IMR-90 (cell line): ENCODE measurements at regions not wholly inside any gene's neighbourhood (a gene's known extent, or its start where the extent isn't known, plus 50 kb on each side); places are given as distances from the start of the nearest gene placed in this dataset.

ENCODE experiments used
- ATAC-seq: fragments of 200-7000 bp; cut with Tn5 transposase; 2 replicates; pipeline ENCODE4 v1.9.1; 2020; ENCODE audit warnings: low read depth, mild to moderate bottlenecking, moderate library complexity
- BruUV-seq: library from RNA; stranded (reverse); fragments of 400-500 nt; replicated peaks from 2 replicates; lab custom pipeline; 2021; lab: Mats Ljungman, UMichigan
- CTCF ChIA-PET: fragments of 300-600 bp; formaldehyde crosslinking; extraction: SDS; loops from one replicate; lab custom pipeline; 2021; ENCODE audit warnings: antibody characterized with exemption; lab: Yijun Ruan, JAX
- POLR2A ChIA-PET: fragments of 300-600 bp; sonication (Branson Sonifier 250); formaldehyde crosslinking; loops from one replicate; lab custom pipeline; 2022; ENCODE audit warnings: antibody characterized with exemption; ENCODE audit not compliant: unreplicated experiment; lab: Charles Lee
- DNase-seq: peaks from one replicate; pipeline ENCODE4 v3.0.0; 2013
- H2AFZ ChIP-seq: replicated peaks from 2 replicates; pipeline ENCODE3; 2013; ENCODE audit warnings: low read length, mild to moderate bottlenecking; ENCODE audit not compliant: poor library complexity
- H2AK5ac ChIP-seq: 2 replicates; pipeline ENCODE4 v1.6.1; 2013; ENCODE audit warnings: low read depth, low read length, inconsistent platforms
- H2AK9ac ChIP-seq: replicated peaks from 2 replicates; pipeline ENCODE3; 2013; ENCODE audit warnings: mild to moderate bottlenecking, low read depth, low read length, moderate library complexity; ENCODE audit not compliant: poor library complexity
- H2BK120ac ChIP-seq: 2 replicates; pipeline ENCODE4 v1.6.1; 2013; ENCODE audit warnings: low read depth, low read length, inconsistent platforms
- H2BK15ac ChIP-seq: 3 replicates; pipeline ENCODE4 v1.6.1; 2013; ENCODE audit warnings: low read depth, low read length, inconsistent platforms
- H2BK20ac ChIP-seq: 2 replicates; pipeline ENCODE4 v1.6.1; 2013; ENCODE audit warnings: low read depth, mild to moderate bottlenecking, inconsistent platforms, low read length, moderate library complexity
- H2BK5ac ChIP-seq: 2 replicates; pipeline ENCODE4 v1.6.1; 2013; ENCODE audit warnings: mild to moderate bottlenecking, low read depth, low read length, inconsistent platforms; ENCODE audit not compliant: poor library complexity, severe bottlenecking
- H3K14ac ChIP-seq: replicated peaks from 2 replicates; pipeline ENCODE4 v1.6.1; 2013; ENCODE audit warnings: low read depth, low read length, inconsistent platforms
- H3K18ac ChIP-seq: 2 replicates; pipeline ENCODE4 v1.6.1; 2013; ENCODE audit warnings: low read depth, low read length, control low read depth
- H3K23ac ChIP-seq: 2 replicates; pipeline ENCODE4 v1.6.1; 2013; ENCODE audit warnings: low read depth, low read length, inconsistent platforms
- H3K27ac ChIP-seq: 2 replicates; pipeline ENCODE4 v1.5.1; 2013; ENCODE audit warnings: mild to moderate bottlenecking, control low read depth, low read length; ENCODE audit not compliant: insufficient read depth
- H3K27me3 ChIP-seq: 2 replicates; pipeline ENCODE4 v1.6.1; 2013; ENCODE audit warnings: low read length; ENCODE audit not compliant: control insufficient read depth, insufficient read depth
- H3K36me3 ChIP-seq: 2 replicates; pipeline ENCODE4 v1.6.1; 2013; ENCODE audit warnings: low read length, mixed read lengths; ENCODE audit not compliant: control insufficient read depth, insufficient read depth
- H3K4ac ChIP-seq: 2 replicates; pipeline ENCODE4 v1.6.1; 2013; ENCODE audit warnings: low read depth, low read length, inconsistent platforms
- H3K4me1 ChIP-seq: 2 replicates; pipeline ENCODE4 v1.6.1; 2013; ENCODE audit warnings: low read length, mixed read lengths; ENCODE audit not compliant: control insufficient read depth, insufficient read depth
- H3K4me2 ChIP-seq: 2 replicates; pipeline ENCODE4 v1.6.1; 2013; ENCODE audit warnings: low read depth, mild to moderate bottlenecking, control low read depth, low read length, moderate library complexity
- H3K4me3 ChIP-seq: 2 replicates; pipeline ENCODE4 v1.5.1; 2013; ENCODE audit warnings: low read depth, mild to moderate bottlenecking, control low read depth, low read length, moderate library complexity; ENCODE audit not compliant: insufficient read depth
- H3K56ac ChIP-seq: 2 replicates; pipeline ENCODE4 v1.6.1; 2013; ENCODE audit warnings: low read length, inconsistent platforms; ENCODE audit not compliant: insufficient read depth; ENCODE audit errors: extremely low read depth
- H3K79me1 ChIP-seq, 2 experiments: 2 replicates each; pipeline ENCODE4 v1.6.1; 2013; ENCODE audit warnings: low read length in 2 of 2, inconsistent platforms in 1 of 2, low read depth in 1 of 2
- H3K9ac ChIP-seq: 2 replicates; pipeline ENCODE4 v1.6.1; 2013; ENCODE audit warnings: low read depth, low read length, control low read depth
- H3K9me1 ChIP-seq: 2 replicates; pipeline ENCODE4 v1.6.1; 2013; ENCODE audit warnings: low read length, inconsistent platforms; ENCODE audit not compliant: insufficient read depth
- H3K9me3 ChIP-seq: 2 replicates; pipeline ENCODE4 v1.6.1; 2013; ENCODE audit warnings: low read length; ENCODE audit not compliant: control insufficient read depth, insufficient read depth
- H4K20me1 ChIP-seq: 2 replicates; pipeline ENCODE4 v1.6.1; 2013; ENCODE audit warnings: low read length, inconsistent platforms; ENCODE audit not compliant: insufficient read depth
- H4K5ac ChIP-seq: 2 replicates; pipeline ENCODE4 v1.6.1; 2013; ENCODE audit warnings: mild to moderate bottlenecking, low read depth, low read length, control low read depth
- H4K8ac ChIP-seq, 2 experiments: 2 replicates each; pipeline ENCODE4 v1.6.1; 2013; ENCODE audit warnings: low read depth in 2 of 2, low read length in 2 of 2, control low read depth in 1 of 2, inconsistent platforms in 1 of 2
- H4K91ac ChIP-seq: 2 replicates; pipeline ENCODE4 v1.6.1; 2013; ENCODE audit warnings: low read depth, low read length, inconsistent platforms; ENCODE audit not compliant: insufficient read depth
- CHD1 ChIP-seq: IDR thresholded peaks from 2 replicates; pipeline ENCODE4 v1.6.1; 2012; ENCODE audit warnings: low read depth, low read length, improper control_type of control experiment
- FOS ChIP-seq: fragments of 150-350 bp; IDR thresholded peaks from 2 replicates; pipeline ENCODE4 v1.6.1; 2016; ENCODE audit warnings: low read depth, low read length
- MAFK ChIP-seq: IDR thresholded peaks from 2 replicates; pipeline ENCODE4 v1.6.1; 2012; ENCODE audit warnings: low read depth, low read length, improper control_type of control experiment
- MAZ ChIP-seq: IDR thresholded peaks from 2 replicates; pipeline ENCODE4 v1.6.1; 2012; ENCODE audit warnings: low read depth, mild to moderate bottlenecking, low read length, improper control_type of control experiment, moderate library complexity, borderline replicate concordance
- MXI1 ChIP-seq: IDR thresholded peaks from 2 replicates; pipeline ENCODE4 v1.6.1; 2012; ENCODE audit warnings: low read depth, mild to moderate bottlenecking, low read length, moderate library complexity, borderline replicate concordance
- NFE2L2 ChIP-seq: fragments of 150-350 bp; IDR thresholded peaks from 2 replicates; pipeline ENCODE4 v1.6.1; 2016; ENCODE audit warnings: low read depth, mild to moderate bottlenecking, low read length
- POLR2A ChIP-seq: IDR thresholded peaks from 2 replicates; pipeline ENCODE4 v1.6.1; 2012; ENCODE audit warnings: mild to moderate bottlenecking, low read depth, low read length
- RCOR1 ChIP-seq: IDR thresholded peaks from 2 replicates; pipeline ENCODE4 v1.6.1; 2012; ENCODE audit warnings: mild to moderate bottlenecking, low read length, improper control_type of control experiment; ENCODE audit not compliant: insufficient replicate concordance
- SMC3 ChIP-seq: fragments of 150-350 bp; IDR thresholded peaks from 2 replicates; pipeline ENCODE4 v1.6.1; 2016; ENCODE audit warnings: low read depth, mild to moderate bottlenecking, antibody characterized with exemption, low read length, moderate library complexity
- WGBS, 2 experiments: methylation state at CpG; one replicate each; pipeline versions ENCODE4 v1.1.5 to v1.1.7; 2013; ENCODE audit warnings: missing lambda C conversion rate in 2 of 2; ENCODE audit not compliant: insufficient read length in 1 of 2; ENCODE audit errors: extremely low coverage in 2 of 2; 5-methylcytosine and 5-hydroxymethylcytosine counted together
- dilution Hi-C: fragments of 300-500 bp; cut with HindIII; formaldehyde crosslinking; loops from one replicate; pipeline ENCODE4 v1.14.3; 2018; ENCODE audit warnings: low sequenced_read_pairs; ENCODE audit not compliant: unreplicated experiment
- in situ Hi-C: fragments of 300-500 bp; cut with MboI; formaldehyde crosslinking; loops from 3 replicates; pipeline ENCODE4 v1.14.3; 2019; ENCODE audit warnings: low sequenced_read_pairs, inconsistent platforms, mixed read lengths
- intact Hi-C: fragments of 100-400 bp; cut with micrococcal nuclease; formaldehyde crosslinking; loops from 2 replicates; pipeline ENCODE4 v1.10.0; 2022
- TF ChIP-seq, protein P1 (sequence below): fragments of 150-350 bp; IDR thresholded peaks from 2 replicates; pipeline ENCODE4 v1.6.1; 2016; ENCODE audit warnings: low read depth, mild to moderate bottlenecking, low read length, moderate library complexity, borderline replicate concordance
- TF ChIP-seq, protein P2 (sequence below): fragments of 150-350 bp; IDR thresholded peaks from 2 replicates; pipeline ENCODE4 v1.6.1; 2017; ENCODE audit warnings: mild to moderate bottlenecking, antibody characterized with exemption, low read length, low read depth

DNA sequence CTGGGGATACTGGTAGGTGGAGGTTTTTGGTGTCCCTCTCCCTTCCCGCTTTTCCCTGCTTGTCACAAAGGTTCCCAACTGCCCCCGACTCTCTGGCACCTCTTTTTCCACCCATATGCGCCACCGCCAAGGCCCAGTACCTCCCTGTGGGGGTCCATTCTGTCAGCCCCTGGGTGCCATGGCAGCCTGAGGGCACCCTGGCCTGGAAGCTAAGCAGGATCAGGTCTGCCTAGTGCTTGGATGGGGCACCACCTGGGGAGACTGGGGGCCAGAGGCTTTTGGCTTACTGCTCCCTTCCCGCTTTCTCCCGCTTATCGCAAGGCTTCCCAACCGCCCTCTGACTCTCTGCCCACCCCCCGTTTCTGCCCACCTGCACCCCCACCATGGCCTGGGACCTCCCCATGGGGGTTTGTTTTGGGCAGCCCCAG is 2286.4 kb downstream of the TP53TG3F start:
- no peak overlapping the region for H3K4me2 ChIP-seq
- ATAC-seq (no peak), DNase-seq (no peak)
- no peak overlapping the region for H2AFZ ChIP-seq
- intact Hi-C loops = no loop called here
- no peak overlapping the region for H2BK20ac ChIP-seq
- no peak for TF ChIP-seq NFE2L2
- no peak for TF ChIP-seq CHD1
- no peak for TF ChIP-seq SMC3
- TF ChIP-seq RCOR1 = no peak
- no peak for TF ChIP-seq FOS
- TF ChIP-seq MXI1 = no peak
- TF ChIP-seq POLR2A = no peak
- TF ChIP-seq, protein P1, sequence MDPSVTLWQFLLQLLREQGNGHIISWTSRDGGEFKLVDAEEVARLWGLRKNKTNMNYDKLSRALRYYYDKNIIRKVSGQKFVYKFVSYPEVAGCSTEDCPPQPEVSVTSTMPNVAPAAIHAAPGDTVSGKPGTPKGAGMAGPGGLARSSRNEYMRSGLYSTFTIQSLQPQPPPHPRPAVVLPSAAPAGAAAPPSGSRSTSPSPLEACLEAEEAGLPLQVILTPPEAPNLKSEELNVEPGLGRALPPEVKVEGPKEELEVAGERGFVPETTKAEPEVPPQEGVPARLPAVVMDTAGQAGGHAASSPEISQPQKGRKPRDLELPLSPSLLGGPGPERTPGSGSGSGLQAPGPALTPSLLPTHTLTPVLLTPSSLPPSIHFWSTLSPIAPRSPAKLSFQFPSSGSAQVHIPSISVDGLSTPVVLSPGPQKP = no peak
- TF ChIP-seq, protein P2, sequence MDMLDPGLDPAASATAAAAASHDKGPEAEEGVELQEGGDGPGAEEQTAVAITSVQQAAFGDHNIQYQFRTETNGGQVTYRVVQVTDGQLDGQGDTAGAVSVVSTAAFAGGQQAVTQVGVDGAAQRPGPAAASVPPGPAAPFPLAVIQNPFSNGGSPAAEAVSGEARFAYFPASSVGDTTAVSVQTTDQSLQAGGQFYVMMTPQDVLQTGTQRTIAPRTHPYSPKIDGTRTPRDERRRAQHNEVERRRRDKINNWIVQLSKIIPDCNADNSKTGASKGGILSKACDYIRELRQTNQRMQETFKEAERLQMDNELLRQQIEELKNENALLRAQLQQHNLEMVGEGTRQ = no peak
- no peak for TF ChIP-seq MAZ
- TF ChIP-seq MAFK = no peak
- no peak overlapping the region for H3K56ac ChIP-seq
- no peak overlapping the region for H2AK5ac ChIP-seq
- peaks cover 32% of the 10 kb centered on the region for H3K9me3 ChIP-seq
- H3K36me3 ChIP-seq = no peaks in the 10 kb centered on the region
- H2BK15ac ChIP-seq = no peak overlapping the region
- ChIA-PET POLR2A (no interaction called here), CTCF (no interaction called here)
- no peak overlapping the region for H3K23ac ChIP-seq
- no peaks in the 10 kb centered on the region for H3K4me1 ChIP-seq
- H2BK120ac ChIP-seq = no peak overlapping the region
- H3K4me3 ChIP-seq = no peak overlapping the region
- no peaks in the 10 kb centered on the region for H3K27me3 ChIP-seq
- H2BK5ac ChIP-seq = no peak overlapping the region
- H3K27ac ChIP-seq = no peak overlapping the region
- H4K5ac ChIP-seq = no peak overlapping the region
- no TSS peak for BruUV-seq
- H3K14ac ChIP-seq = no peak overlapping the region
- H4K20me1 ChIP-seq = no peaks in the 10 kb centered on the region
- H3K4ac ChIP-seq = no peak overlapping the region
- H4K91ac ChIP-seq = no peak overlapping the region
- H4K8ac ChIP-seq = no peak overlapping the region
- dilution Hi-C loops = no loop called here
- no peak overlapping the region for H3K9ac ChIP-seq
- in situ Hi-C loops = no loop called here
- no peaks in the 10 kb centered on the region for H3K79me1 ChIP-seq
- no CpG with 5 or more reads among the region's 9 CpGs for WGBS, 2 experiments
- H3K18ac ChIP-seq = no peak overlapping the region
- no peaks in the 10 kb centered on the region for H3K9me1 ChIP-seq
- H2AK9ac ChIP-seq = no peak overlapping the region
